ENCODE measurements at regions not wholly inside any gene's neighbourhood (a gene's known extent, or its start where the extent isn't known, plus 50 kb on each side); places are given as distances from the start of the nearest gene placed in this dataset.

DNA sequence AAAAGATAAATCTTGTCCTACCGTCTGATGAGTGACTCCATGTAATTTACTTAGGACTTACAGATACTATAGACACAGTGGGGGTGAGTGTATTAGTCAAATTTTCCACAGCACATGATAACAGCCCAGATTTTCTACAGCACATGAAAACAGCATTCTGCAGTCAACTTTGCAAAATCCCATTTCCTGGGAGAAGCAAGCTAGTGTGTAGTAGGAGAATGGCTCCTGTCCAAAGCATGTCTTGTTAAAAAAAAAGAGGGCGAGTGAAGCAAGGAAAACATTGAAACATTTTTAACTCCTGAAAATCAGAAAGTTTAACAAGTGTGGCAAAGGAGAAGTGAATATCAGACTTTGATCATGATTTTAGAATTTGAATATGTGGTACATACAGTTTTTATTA lies 817.8 kb upstream of the FAM98A start:
- TF ChIP-seq, protein P1, sequence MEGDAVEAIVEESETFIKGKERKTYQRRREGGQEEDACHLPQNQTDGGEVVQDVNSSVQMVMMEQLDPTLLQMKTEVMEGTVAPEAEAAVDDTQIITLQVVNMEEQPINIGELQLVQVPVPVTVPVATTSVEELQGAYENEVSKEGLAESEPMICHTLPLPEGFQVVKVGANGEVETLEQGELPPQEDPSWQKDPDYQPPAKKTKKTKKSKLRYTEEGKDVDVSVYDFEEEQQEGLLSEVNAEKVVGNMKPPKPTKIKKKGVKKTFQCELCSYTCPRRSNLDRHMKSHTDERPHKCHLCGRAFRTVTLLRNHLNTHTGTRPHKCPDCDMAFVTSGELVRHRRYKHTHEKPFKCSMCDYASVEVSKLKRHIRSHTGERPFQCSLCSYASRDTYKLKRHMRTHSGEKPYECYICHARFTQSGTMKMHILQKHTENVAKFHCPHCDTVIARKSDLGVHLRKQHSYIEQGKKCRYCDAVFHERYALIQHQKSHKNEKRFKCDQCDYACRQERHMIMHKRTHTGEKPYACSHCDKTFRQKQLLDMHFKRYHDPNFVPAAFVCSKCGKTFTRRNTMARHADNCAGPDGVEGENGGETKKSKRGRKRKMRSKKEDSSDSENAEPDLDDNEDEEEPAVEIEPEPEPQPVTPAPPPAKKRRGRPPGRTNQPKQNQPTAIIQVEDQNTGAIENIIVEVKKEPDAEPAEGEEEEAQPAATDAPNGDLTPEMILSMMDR (IDR thresholded peaks at IDR 0.05): no peak
- POLR2A ChIA-PET: no interaction called here
- no peaks in the 10 kb centered on the region for H3K4me1 Mint-ChIP-seq
- no peak for DNase-seq
- H3K27ac Mint-ChIP-seq: no peak overlapping the region
- intact Hi-C loops (cut with micrococcal nuclease): no loop called here
- CTCF ChIA-PET: no interaction called here
- no peak for ATAC-seq (ENCODE audit: low read depth)
- H3K9me3 Mint-ChIP-seq: peaks cover 2% of the 10 kb centered on the region
- no peaks in the 10 kb centered on the region for H3K36me3 Mint-ChIP-seq (ENCODE audit: low read depth)
- no peak overlapping the region for H3K4me3 Mint-ChIP-seq
- no peaks in the 10 kb centered on the region for H3K27me3 Mint-ChIP-seq

DNA sequence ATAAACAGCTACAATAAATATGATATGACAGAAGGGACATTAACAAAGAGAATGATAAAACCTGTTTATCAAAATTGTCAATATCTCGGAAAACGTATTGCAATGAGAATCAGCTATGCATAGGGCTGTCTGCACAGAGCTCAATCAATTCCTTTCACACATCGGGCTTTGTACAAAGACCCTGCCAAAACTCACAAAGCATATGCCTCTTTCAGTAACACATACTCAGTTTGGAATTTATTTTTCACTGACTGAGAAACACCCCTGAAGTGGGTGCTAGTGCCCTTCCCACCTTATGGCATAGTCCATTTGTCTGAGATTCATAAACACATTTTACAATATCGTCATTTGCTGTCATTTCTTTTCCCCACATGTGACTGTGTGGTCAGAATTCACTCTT lies 815.8 kb upstream of the FAM98A start:
- DNase-seq: no peak
- Mint-ChIP-seq H3K9me3 (peaks cover 6% of the 10 kb centered on the region), H3K4me1 (no peaks in the 10 kb centered on the region), H3K36me3 (ENCODE audit: low read depth) (no peaks in the 10 kb centered on the region), H3K4me3 (no peak overlapping the region), H3K27me3 (no peaks in the 10 kb centered on the region), H3K27ac (no peak overlapping the region)
- no peak for ATAC-seq (ENCODE audit: low read depth)
- ChIA-PET CTCF (no interaction called here), POLR2A (no interaction called here)
- TF ChIP-seq, protein P1 (IDR thresholded peaks at IDR 0.05): no peak
- intact Hi-C loops (cut with micrococcal nuclease): no loop called here

DNA sequence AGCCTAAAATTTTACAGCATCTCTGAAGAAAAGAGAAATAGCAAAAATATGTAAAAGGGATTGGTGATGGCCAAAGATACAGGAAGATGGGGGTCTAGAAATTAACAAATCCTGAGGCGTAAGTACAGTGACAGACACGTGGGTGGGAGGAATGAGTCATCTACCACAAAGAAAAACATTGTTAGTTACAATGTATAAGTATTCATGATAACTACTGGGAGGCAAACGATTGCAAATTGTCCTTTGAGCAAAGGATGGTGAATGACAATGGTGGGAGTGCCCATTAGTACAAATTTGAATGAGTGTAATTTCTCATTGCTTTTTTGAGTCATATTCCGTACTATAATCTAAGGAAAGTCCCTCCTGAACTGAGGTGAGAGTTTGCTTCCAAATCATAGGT lies 809.0 kb upstream of the FAM98A start:
- Mint-ChIP-seq H3K9me3 (peaks cover 11% of the 10 kb centered on the region), H3K27me3 (no peaks in the 10 kb centered on the region), H3K4me3 (no peak overlapping the region), H3K27ac (no peak overlapping the region), H3K4me1 (no peaks in the 10 kb centered on the region), H3K36me3 (ENCODE audit: low read depth) (no peaks in the 10 kb centered on the region)
- TF ChIP-seq, protein P1 (IDR thresholded peaks at IDR 0.05): no peak
- intact Hi-C loops (cut with micrococcal nuclease): no loop called here
- ChIA-PET CTCF (no interaction called here), POLR2A (no interaction called here)
- no peak for ATAC-seq (ENCODE audit: low read depth)
- DNase-seq: no peak

DNA sequence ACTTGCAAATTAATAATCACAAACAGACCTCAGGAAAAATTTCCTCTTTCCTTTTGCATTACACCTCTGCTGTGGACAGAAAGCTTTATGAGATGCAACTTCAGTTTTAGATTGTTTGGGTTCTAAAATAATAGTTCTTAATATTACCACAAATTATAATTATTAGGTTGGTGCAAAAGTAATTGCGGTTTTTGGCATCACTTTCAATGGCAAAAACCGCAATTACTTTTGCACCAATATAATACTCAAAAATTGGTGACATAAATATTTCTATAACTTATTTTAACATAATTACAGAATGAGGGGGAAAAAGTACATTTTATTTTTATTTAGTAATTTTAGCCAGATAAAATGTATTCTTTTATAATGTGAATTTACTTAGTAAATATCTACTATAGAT lies 804.4 kb upstream of the FAM98A start:
- TF ChIP-seq, protein P1 (IDR thresholded peaks at IDR 0.05): no peak
- no peaks in the 10 kb centered on the region for H3K4me1 Mint-ChIP-seq
- no peaks in the 10 kb centered on the region for H3K27me3 Mint-ChIP-seq
- CTCF ChIA-PET: no interaction called here
- DNase-seq (no peak), ATAC-seq (ENCODE audit: low read depth) (no peak)
- intact Hi-C loops (cut with micrococcal nuclease): no loop called here
- H3K36me3 Mint-ChIP-seq (ENCODE audit: low read depth): no peaks in the 10 kb centered on the region
- no peak overlapping the region for H3K4me3 Mint-ChIP-seq
- POLR2A ChIA-PET: no interaction called here
- no peak overlapping the region for H3K27ac Mint-ChIP-seq
- peaks cover 8% of the 10 kb centered on the region for H3K9me3 Mint-ChIP-seq

DNA sequence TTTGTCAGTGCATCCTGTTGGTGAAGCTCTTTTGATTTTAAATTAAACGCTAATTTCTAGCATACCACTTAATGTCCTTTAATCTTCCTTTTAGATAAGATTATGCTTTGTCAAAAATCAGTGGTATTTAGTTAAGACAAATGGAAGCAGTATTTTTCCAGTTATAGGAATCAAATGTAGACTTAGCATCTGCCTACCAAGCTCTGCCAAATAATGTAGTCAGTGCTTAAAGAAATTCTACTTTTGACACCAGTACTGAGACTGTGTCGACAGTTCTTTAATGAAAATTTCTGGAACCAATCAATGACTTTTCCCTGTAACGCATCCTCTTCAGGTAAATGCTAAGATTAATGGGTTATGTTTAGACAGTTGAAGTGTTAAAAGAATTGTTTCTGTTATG lies 803.3 kb upstream of the FAM98A start:
- DNase-seq: no peak
- ChIA-PET CTCF (no interaction called here), POLR2A (no interaction called here)
- H3K36me3 Mint-ChIP-seq (ENCODE audit: low read depth): no peaks in the 10 kb centered on the region
- H3K4me1 Mint-ChIP-seq: no peaks in the 10 kb centered on the region
- ATAC-seq (ENCODE audit: low read depth): no peak
- H3K4me3 Mint-ChIP-seq: no peak overlapping the region
- intact Hi-C loops (cut with micrococcal nuclease): no loop called here
- H3K27me3 Mint-ChIP-seq: no peaks in the 10 kb centered on the region
- H3K9me3 Mint-ChIP-seq: peaks cover 5% of the 10 kb centered on the region
- H3K27ac Mint-ChIP-seq: no peak overlapping the region
- TF ChIP-seq, protein P1 (IDR thresholded peaks at IDR 0.05): no peak

Measured in activated B cell treated with CpG ODN at 0.5 μM for 24 hours (primary cell).